Karpas-422 (cell line): ENCODE measurements at regions not wholly inside any gene's neighbourhood (a gene's known extent, or its start where the extent isn't known, plus 50 kb on each side); places are given as distances from the start of the nearest gene placed in this dataset.

Source experiments
- DNase-seq: peaks from one replicate; pipeline ENCODE4 v3.0.0-alpha.2; 2015
- H2AFZ ChIP-seq: fragments of 200-600 bp; sonication (generic); 2 replicates; pipeline ENCODE4 v1.6.1; 2014; ENCODE audit warnings: antibody characterized with exemption, low read length, mixed read lengths
- H3K27ac ChIP-seq: fragments of 200-600 bp; sonication (generic); 2 replicates; pipeline ENCODE4 v1.5.1; 2014; ENCODE audit warnings: mild to moderate bottlenecking, low read length, moderate library complexity
- H3K27me3 ChIP-seq: fragments of 200-600 bp; sonication (generic); 2 replicates; pipeline ENCODE4 v1.6.1; 2014; ENCODE audit warnings: low read length, mixed read lengths
- H3K36me3 ChIP-seq: fragments of 200-600 bp; sonication (generic); 2 replicates; pipeline ENCODE4 v1.6.1; 2014; ENCODE audit warnings: low read length, mixed read lengths; ENCODE audit not compliant: insufficient read depth
- H3K4me1 ChIP-seq: fragments of 200-600 bp; sonication (generic); 2 replicates; pipeline ENCODE4 v1.6.1; 2014; ENCODE audit warnings: mild to moderate bottlenecking, low read length, mixed read lengths
- H3K4me2 ChIP-seq: fragments of 200-600 bp; sonication (generic); 2 replicates; pipeline ENCODE4 v1.6.1; 2014; ENCODE audit warnings: low read length, low read depth, mild to moderate bottlenecking; ENCODE audit not compliant: poor library complexity, severe bottlenecking
- H3K4me3 ChIP-seq: fragments of 200-600 bp; sonication (generic); 2 replicates; pipeline ENCODE4 v1.5.1; 2014; ENCODE audit warnings: mild to moderate bottlenecking, antibody characterized with exemption, low read length, mixed read lengths
- H3K79me2 ChIP-seq: fragments of 200-600 bp; sonication (generic); 2 replicates; pipeline ENCODE4 v1.6.1; 2014; ENCODE audit warnings: mild to moderate bottlenecking, low read length, mixed read lengths
- H3K9ac ChIP-seq: fragments of 200-600 bp; sonication (generic); 2 replicates; pipeline ENCODE4 v1.6.0; 2014; ENCODE audit warnings: low read length
- H3K9me2 ChIP-seq: fragments of 200-600 bp; sonication (generic), shearing (Covaris generic); replicated peaks from 2 replicates; pipeline ENCODE4 v1.6.0; 2014; ENCODE audit warnings: mild to moderate bottlenecking, low read length, moderate library complexity; ENCODE audit not compliant: insufficient read depth
- H3K9me3 ChIP-seq: fragments of 300-700, 200-600 bp; sonication (generic); 2 replicates; pipeline ENCODE4 v1.6.1; 2014; ENCODE audit warnings: low read length, mixed read lengths
- H4K20me1 ChIP-seq: fragments of 200-600 bp; sonication (generic); 2 replicates; pipeline ENCODE4 v1.6.1; 2014; ENCODE audit warnings: mild to moderate bottlenecking, antibody characterized with exemption, low read length, low read depth; ENCODE audit not compliant: insufficient read depth

DNA sequence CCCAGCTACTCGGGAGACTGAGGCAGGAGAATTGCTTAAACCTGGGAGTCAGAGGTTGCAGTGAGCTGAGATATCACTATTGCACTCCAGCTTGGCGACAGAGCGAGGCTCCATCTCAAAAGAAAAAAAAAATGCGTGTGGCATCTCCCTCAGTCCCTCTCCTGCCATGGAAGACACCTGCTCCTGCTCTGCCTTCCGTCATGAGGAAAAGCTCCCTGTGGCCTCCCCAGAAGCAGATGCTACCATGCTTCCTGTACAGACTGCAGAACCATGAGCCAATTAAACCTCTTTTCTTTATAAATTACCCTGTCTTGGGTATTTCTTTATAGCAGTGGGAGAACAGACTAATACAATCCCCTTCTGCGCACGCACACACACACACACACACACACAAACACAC is 249.4 kb downstream of the MN1 start:
- Histone ChIP-seq H3K36me3 (no peaks in the 10 kb centered on the region), H3K9me2 (no peaks in the 10 kb centered on the region), H3K4me3 (no peak overlapping the region), H3K9me3 (no peaks in the 10 kb centered on the region), H2AFZ (no peak overlapping the region), H3K27me3 (no peaks in the 10 kb centered on the region), H3K4me2 (no peak overlapping the region), H3K9ac (no peak overlapping the region), H3K27ac (no peak overlapping the region), H3K79me2 (no peaks in the 10 kb centered on the region), H3K4me1 (no peaks in the 10 kb centered on the region), H4K20me1 (no peaks in the 10 kb centered on the region)
- no peak for DNase-seq

DNA sequence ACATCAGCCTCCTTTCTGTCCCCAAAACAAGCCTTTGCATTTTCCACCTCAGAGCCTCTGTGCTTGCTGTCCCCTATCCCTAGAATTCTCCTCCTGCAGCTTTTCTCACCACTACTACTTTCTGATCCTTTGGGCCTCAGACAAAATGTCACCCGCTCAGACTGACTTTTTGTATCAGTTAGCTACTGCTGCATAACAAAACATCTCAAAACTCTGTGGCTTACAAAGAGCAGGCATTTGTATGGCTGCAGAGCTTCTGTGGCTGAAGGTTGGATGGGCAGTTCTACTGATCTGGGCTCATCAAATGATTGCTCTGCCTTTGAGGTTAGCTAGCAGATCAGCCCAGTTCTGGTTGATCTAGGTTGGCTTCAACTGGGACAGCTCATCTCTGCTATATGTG is 248.7 kb downstream of the MN1 start:
- H3K9me3 ChIP-seq = no peaks in the 10 kb centered on the region
- H4K20me1 ChIP-seq = no peaks in the 10 kb centered on the region
- H3K79me2 ChIP-seq = no peaks in the 10 kb centered on the region
- H3K4me1 ChIP-seq = no peaks in the 10 kb centered on the region
- no peak overlapping the region for H3K4me3 ChIP-seq
- no peaks in the 10 kb centered on the region for H3K9me2 ChIP-seq
- H3K4me2 ChIP-seq = no peak overlapping the region
- no peaks in the 10 kb centered on the region for H3K27me3 ChIP-seq
- H3K36me3 ChIP-seq = no peaks in the 10 kb centered on the region
- no peak overlapping the region for H3K27ac ChIP-seq
- no peak overlapping the region for H2AFZ ChIP-seq
- DNase-seq = no peak
- H3K9ac ChIP-seq = no peak overlapping the region

DNA sequence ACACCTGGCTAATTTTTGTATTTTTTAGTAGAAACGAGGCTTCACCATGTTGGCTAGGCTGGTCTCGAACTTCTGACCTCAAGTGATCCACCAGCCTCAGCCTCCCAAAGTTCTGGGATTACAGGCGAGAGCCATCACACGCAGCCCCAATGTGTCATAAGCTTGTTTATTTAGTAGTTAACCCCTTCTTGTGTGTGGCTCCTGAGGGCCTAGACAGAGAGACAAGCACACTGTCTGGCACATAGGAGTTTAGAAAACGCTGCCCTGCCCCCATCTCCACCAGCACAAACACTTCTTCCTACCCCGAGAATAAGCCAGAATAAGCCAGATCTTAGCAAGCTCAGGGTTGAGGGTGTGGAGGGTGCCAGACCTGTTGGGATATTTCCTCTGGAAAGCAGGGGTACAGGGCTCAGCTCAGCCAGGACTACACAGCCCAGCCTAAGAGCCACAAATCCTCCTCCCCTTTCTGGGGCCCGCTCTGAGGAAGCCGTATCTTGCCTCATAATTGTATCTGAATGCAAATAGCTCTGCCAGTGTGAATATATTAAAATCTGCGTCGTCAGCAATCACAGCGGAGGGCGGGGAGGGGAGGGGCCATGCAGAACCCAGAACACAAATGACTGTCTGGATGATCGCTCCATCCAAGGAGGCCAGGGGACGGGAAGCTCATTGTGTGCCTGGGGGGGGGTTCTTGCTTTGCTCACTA is 247.3 kb downstream of the MN1 start:
- no peaks in the 10 kb centered on the region for H4K20me1 ChIP-seq
- no peaks in the 10 kb centered on the region for H3K36me3 ChIP-seq
- H3K27ac ChIP-seq = no peak overlapping the region
- no peaks in the 10 kb centered on the region for H3K4me1 ChIP-seq
- H2AFZ ChIP-seq = no peak overlapping the region
- no peak overlapping the region for H3K9ac ChIP-seq
- H3K79me2 ChIP-seq = no peaks in the 10 kb centered on the region
- no peaks in the 10 kb centered on the region for H3K9me3 ChIP-seq
- H3K4me2 ChIP-seq = no peak overlapping the region
- no peaks in the 10 kb centered on the region for H3K9me2 ChIP-seq
- H3K4me3 ChIP-seq = no peak overlapping the region
- no peaks in the 10 kb centered on the region for H3K27me3 ChIP-seq
- no peak for DNase-seq

DNA sequence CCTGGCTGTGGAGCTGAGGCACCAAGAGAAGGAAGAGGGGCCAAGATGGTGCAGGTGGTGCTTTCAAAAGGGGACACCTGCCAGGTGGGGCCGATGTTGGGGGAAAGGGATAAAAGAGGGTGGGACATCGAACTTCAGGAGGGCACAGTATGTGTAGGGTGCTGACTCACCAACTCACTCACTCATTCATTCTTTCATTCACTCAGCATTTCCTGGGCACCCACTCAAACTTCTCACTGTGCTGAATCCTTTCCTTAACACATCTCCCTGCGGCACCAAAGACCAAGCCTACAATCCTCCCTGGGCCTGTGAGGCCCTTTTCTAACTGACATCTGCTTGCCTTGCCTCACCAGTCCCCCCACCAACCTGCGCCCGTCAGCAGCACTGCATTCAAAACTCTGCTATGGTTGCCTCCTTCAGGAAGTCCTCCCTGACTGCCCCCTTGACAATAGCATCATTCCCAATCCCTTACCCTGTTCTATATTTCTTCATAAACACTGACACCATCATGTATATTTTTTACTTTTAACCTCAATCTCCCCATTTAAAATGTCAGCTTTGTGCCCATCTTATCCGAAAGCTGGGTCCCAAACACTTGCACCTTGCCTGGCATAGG is 246.6 kb downstream of the MN1 start:
- no peak overlapping the region for H3K27ac ChIP-seq
- no peaks in the 10 kb centered on the region for H3K9me2 ChIP-seq
- no peak overlapping the region for H3K9ac ChIP-seq
- no peaks in the 10 kb centered on the region for H3K4me1 ChIP-seq
- H3K36me3 ChIP-seq = no peaks in the 10 kb centered on the region
- H3K4me3 ChIP-seq = no peak overlapping the region
- H3K9me3 ChIP-seq = no peaks in the 10 kb centered on the region
- DNase-seq = no peak
- no peaks in the 10 kb centered on the region for H3K27me3 ChIP-seq
- no peak overlapping the region for H2AFZ ChIP-seq
- H3K79me2 ChIP-seq = no peaks in the 10 kb centered on the region
- no peaks in the 10 kb centered on the region for H4K20me1 ChIP-seq
- no peak overlapping the region for H3K4me2 ChIP-seq

DNA sequence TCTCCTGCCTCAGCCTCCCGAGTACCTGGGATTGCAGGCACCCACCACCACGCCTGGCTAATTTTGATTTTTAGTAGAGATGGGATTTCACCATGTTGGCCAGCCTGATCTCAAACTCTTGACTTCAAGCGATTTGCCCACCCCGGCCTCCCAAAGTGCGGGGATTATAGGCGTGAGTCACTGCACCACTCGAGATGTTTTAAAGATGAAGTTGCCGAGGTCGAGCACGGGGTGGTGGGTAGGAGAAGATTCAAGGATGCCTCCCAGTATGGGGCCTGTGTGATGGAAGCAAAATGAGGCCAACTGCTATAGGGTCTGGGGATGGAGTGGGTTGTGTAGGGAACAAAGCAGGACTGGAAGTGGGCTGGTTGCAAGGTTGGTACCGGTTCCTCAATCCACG is 245.2 kb downstream of the MN1 start:
- Histone ChIP-seq H3K79me2 (no peaks in the 10 kb centered on the region), H4K20me1 (no peaks in the 10 kb centered on the region), H3K27me3 (no peaks in the 10 kb centered on the region), H3K9ac (no peak overlapping the region), H3K4me3 (no peak overlapping the region), H3K9me3 (no peaks in the 10 kb centered on the region), H3K4me1 (no peaks in the 10 kb centered on the region), H3K36me3 (no peaks in the 10 kb centered on the region), H3K4me2 (no peak overlapping the region), H3K27ac (no peak overlapping the region), H2AFZ (no peak overlapping the region), H3K9me2 (no peaks in the 10 kb centered on the region)
- no peak for DNase-seq

DNA sequence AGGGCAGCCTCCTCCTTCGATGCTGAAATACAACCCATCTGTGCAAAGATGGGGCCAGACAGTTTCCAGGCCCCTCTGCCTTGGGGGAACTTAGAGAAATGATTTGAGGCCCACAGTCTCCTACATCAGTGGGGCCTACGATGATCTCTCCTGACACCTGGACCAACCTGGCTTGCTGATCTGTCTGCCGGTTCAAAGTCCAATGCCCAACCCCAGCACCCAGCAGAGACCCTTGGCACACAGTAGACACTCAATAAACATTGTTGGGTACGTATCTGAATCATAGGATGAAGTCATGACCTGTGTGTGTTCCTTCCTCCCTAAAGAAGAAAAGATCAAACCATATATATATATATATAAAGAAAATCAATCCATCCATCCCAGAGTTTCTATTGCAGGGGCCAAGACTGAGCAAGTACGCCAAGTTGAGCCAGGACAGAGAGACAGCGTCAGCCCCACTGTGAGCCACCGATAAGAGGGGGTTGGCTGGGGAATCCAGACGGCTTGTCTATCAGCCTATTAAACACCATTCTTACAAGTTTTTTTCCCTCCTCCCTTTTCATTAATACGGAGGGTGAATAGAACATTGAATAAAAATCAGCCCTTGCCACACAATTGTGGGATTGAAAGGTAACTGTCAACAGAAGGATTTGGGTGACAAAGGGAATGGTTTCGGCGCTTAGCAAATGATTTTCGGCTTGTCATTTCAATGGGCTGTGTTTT is 244.1 kb downstream of the MN1 start:
- H3K79me2 ChIP-seq = no peaks in the 10 kb centered on the region

DNA sequence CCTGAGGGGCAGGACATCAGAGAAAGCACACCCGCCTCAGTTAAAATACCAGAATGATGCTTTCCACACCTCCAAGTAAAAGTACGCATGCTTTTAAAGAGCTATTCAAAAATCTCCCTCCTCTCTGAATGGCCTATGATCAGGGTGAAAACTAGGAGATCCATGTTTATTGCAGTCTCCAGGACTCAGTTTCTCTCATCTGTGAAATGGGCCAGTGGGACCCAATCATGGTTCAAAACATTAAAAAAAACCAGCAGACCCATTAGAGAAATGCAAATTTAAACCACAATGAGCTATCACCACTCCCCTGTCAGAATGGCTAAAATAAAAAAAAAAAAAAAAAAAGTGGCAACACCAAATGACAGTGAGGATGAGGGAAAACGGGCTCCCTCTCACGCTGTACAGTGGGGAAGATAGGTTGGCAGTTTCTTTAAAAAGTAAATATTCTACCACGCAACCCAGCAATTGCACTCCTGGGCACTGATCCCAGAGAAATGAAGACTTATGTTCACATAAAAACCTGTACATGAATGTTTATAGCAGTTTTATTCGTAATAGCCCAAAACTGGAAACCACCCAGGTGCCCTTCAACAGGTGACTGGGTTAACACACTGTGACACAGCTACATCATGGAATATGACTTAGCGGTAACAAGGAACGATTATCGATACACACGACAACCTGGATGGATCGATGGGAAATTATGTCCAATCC is 242.7 kb downstream of the MN1 start:
- Histone ChIP-seq H3K4me1 (no peaks in the 10 kb centered on the region), H4K20me1 (no peaks in the 10 kb centered on the region), H3K9me3 (no peaks in the 10 kb centered on the region), H3K9ac (no peak overlapping the region), H3K36me3 (no peaks in the 10 kb centered on the region), H3K4me2 (no peak overlapping the region), H3K9me2 (no peaks in the 10 kb centered on the region), H3K4me3 (no peak overlapping the region), H3K27me3 (no peaks in the 10 kb centered on the region), H2AFZ (no peak overlapping the region), H3K27ac (no peak overlapping the region), H3K79me2 (no peaks in the 10 kb centered on the region)
- DNase-seq = no peak

More for the DNA sequence above, 244.1 kb downstream of the MN1 start:
- no peaks in the 10 kb centered on the region for H4K20me1 ChIP-seq
- H3K4me1 ChIP-seq = no peaks in the 10 kb centered on the region
- no peaks in the 10 kb centered on the region for H3K36me3 ChIP-seq
- H3K27me3 ChIP-seq = no peaks in the 10 kb centered on the region
- H3K9me2 ChIP-seq = no peaks in the 10 kb centered on the region
- no peaks in the 10 kb centered on the region for H3K9me3 ChIP-seq
- no peak overlapping the region for H3K4me2 ChIP-seq
- H3K9ac ChIP-seq = no peak overlapping the region
- no peak overlapping the region for H3K27ac ChIP-seq
- H3K4me3 ChIP-seq = no peak overlapping the region
- no peak for DNase-seq
- H2AFZ ChIP-seq = no peak overlapping the region

DNA sequence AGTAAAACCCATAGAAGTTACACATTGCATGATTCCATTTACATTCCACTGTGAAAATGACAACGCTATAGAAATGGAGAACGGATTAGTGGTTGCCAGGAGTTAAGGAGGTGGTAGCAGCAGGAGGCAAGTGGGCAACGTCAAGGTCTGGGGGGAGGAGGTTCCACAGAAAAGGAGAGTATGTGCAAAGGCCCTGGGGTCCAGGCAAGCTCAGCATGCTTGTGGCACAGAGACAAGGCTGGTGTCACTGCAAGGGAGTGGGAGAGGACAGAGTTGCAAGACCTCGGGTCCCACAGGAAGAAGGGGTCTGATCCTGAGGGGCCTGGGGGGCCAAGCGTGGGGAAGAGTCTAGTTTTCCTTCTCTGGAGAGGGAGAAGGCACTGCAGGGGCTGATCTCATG is 240.8 kb downstream of the MN1 start:
- Histone ChIP-seq H3K9ac (no peak overlapping the region), H3K9me3 (no peaks in the 10 kb centered on the region), H3K4me2 (no peak overlapping the region), H3K9me2 (no peaks in the 10 kb centered on the region), H3K4me3 (no peak overlapping the region), H3K4me1 (no peaks in the 10 kb centered on the region), H2AFZ (no peak overlapping the region), H3K79me2 (no peaks in the 10 kb centered on the region), H3K36me3 (no peaks in the 10 kb centered on the region), H3K27me3 (no peaks in the 10 kb centered on the region), H4K20me1 (no peaks in the 10 kb centered on the region), H3K27ac (no peak overlapping the region)
- no peak for DNase-seq
